ENCODE measurements at regions not wholly inside any gene's neighbourhood (a gene's known extent, or its start where the extent isn't known, plus 50 kb on each side); places are given as distances from the start of the nearest gene placed in this dataset.
"Not testable (repeated sequence)": the region's sequence is repeated elsewhere in the genome, so short reads cannot be mapped to it uniquely, and the experiment has no call there.

DNA sequence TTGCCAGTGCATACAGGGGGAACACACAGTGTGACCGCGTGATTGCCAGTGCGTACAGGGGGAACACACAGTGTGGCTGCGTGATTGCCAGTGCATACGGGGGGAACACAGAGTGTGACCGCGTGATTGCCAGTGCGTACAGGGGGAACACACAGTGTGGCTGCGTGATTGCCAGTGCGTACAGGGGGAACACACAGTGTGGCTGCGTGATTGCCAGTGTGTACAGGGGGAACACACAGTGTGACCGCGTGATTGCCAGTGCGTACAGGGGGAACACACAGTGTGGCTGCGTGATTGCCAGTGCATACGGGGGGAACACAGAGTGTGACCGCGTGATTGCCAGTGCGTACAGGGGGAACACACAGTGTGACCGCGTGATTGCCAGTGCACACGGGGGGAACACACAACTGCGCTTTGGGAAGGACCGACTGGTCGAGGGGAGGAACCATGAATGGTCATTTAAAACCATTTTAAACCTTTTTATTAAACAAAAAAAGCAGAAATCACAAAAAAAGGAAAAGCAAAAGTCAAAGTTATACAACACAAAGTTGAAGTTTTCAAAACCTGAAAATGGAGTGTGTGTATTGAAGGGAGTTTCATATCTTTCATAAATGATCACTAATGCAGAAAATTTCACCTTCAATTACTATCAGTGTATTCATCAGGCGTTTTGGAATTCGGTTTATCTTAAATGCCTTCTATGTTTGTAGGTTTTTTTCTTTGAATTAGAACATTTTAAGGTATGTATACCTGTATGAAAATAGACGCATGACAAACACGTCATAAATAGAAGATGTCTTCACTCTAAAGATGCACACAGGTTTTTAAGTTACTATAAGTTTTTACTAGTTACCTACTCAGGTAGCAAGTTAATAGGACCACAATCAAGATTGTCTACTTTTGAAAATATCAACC lies 141.0 kb downstream of the RTP5 start:
- TF ChIP-seq RCOR1 (IDR thresholded peaks at IDR 0.05; ENCODE audit: low read depth, low read length); ZFP36 (IDR thresholded peaks at IDR 0.05; ENCODE audit: borderline replicate concordance, partially characterized antibody); RAD21 (conservative IDR thresholded peaks at IDR 0.05 in 1 of 2, IDR thresholded peaks at IDR 0.05 in 1 of 2); HOXA7 (CRISPR knock-in tag; IDR thresholded peaks at IDR 0.05); POLR2A (IDR thresholded peaks at IDR 0.05; ENCODE audit: low read length): not testable (repeated sequence)
- TF ChIP-seq, protein P1, sequence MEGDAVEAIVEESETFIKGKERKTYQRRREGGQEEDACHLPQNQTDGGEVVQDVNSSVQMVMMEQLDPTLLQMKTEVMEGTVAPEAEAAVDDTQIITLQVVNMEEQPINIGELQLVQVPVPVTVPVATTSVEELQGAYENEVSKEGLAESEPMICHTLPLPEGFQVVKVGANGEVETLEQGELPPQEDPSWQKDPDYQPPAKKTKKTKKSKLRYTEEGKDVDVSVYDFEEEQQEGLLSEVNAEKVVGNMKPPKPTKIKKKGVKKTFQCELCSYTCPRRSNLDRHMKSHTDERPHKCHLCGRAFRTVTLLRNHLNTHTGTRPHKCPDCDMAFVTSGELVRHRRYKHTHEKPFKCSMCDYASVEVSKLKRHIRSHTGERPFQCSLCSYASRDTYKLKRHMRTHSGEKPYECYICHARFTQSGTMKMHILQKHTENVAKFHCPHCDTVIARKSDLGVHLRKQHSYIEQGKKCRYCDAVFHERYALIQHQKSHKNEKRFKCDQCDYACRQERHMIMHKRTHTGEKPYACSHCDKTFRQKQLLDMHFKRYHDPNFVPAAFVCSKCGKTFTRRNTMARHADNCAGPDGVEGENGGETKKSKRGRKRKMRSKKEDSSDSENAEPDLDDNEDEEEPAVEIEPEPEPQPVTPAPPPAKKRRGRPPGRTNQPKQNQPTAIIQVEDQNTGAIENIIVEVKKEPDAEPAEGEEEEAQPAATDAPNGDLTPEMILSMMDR (IDR thresholded peaks at IDR 0.05): not testable (repeated sequence)
- TF ChIP-seq, protein P2, sequence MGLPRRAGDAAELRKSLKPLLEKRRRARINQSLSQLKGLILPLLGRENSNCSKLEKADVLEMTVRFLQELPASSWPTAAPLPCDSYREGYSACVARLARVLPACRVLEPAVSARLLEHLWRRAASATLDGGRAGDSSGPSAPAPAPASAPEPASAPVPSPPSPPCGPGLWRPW (IDR thresholded peaks at IDR 0.05): not testable (repeated sequence)
- TF ChIP-seq, protein P3, sequence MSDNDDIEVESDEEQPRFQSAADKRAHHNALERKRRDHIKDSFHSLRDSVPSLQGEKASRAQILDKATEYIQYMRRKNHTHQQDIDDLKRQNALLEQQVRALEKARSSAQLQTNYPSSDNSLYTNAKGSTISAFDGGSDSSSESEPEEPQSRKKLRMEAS (IDR thresholded peaks at IDR 0.05): not testable (repeated sequence)

Data from A549 (cell line).